Fibroblast of skin of right quadriceps (primary cell): ENCODE measurements at regions not wholly inside any gene's neighbourhood (a gene's known extent, or its start where the extent isn't known, plus 50 kb on each side); places are given as distances from the start of the nearest gene placed in this dataset.

Source experiments
- DNase-seq: peaks from one replicate; pipeline ENCODE4 v3.0.0-alpha.2; 2013

GRCh38 chr22:34160141-34160783 is 240.0 kb upstream of the LARGE1 start:
- DNase-seq = no peak

- DNase-seq = no peak
Measured at GRCh38 chr22:34161431-34162123, 241.3 kb upstream of the LARGE1 start.

DNA sequence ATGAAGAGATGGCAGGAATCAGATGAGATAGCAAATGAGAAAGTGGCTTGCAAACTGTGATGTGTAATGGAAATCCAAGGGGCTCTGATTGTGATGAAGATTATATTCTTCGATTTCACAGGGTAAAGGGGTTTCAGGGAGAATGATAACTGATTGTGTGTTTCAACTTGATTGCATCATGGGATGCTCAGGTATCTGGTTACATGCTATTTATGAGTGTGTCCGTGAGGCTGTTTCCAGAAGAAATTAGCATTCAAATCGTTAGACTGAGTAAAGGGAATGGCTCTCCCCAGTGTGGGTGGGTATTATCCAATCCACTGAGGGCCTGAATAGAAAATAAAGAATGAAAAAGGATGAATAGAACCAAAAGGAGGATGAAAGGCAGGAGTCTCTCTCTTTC is 278.7 kb upstream of the LARGE1 start:
- no peak for DNase-seq

DNA sequence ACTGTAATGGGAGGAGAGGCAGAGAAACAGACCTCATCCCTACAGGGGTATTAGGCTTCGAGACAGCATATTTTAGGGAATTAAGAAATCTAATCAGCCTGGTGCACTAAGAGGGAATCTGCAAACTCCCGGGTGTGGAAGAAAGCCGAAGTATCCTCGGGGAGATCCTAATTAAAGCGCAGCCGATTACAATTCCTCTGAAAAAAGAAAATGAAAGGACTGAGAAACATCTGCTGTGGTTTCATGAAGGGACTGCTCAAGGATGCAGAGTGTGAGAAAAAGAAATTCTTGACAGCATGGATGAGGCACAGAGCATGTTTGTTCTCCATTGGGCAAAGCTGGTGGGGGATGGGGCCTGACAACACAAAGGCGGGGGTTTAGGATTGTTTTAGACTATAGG is 290.0 kb upstream of the LARGE1 start:
- no peak for DNase-seq

GRCh38 chr22:34214372-34214771 is 294.1 kb upstream of the LARGE1 start:
- DNase-seq = no peak

DNA sequence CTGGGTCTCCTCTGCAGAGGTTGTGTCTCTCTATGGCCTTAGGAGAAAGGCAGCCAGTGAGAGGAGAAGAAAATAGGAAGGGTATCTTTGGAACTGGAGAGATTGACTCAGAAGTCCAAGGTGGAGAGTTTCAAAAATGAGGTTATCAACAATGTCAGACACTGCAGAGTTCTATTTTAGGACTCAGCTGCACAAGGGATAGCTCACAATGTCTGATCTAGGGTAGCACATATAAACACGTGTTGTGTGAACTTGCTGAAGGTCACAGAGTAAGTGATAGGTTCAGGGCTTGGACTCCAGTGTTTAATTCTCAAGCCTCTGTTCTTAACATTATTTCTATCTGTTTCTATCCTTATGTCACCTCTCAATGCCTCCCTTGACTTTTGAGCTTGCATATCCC is 305.0 kb upstream of the LARGE1 start:
- DNase-seq = no peak

DNA sequence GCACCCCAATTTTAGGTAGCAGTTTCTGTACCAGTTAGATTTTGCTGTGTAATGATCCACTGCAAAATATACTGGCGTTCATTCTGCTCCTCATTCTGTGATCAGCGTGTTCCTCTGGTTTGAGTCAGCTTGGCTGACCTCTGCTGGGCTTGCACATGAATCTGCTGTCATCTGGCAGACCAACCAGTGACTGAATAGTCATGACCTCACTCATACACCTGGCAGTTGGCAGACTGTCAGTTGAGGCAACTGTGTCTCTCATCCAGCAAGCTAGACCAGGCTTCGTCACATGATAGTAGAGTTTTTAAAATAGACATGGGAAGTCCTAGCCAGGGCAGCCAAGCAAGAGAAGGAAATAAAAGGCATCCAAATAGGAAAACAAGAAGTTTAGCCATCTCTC is 316.3 kb upstream of the LARGE1 start:
- DNase-seq = no peak

DNA sequence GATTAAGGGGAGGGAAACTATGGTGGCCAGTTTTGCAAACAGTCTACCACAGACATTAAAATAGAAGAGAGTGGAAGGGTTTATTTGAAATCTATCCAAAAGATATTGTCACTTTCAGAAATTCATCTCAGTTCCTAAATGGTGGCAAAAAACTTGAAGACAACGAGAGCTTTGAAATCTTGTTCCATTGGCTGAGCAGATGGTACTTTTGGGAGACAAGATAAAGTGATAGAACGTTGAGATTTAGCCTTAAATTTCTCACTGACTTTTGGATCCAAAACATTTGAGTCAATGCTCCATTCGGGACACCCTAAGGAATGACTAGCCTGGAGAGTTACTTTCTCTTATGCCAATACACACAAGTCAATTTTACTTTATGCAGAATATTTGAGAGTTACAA is 319.1 kb upstream of the LARGE1 start:
- no peak for DNase-seq

- no peak for DNase-seq
Measured at GRCh38 chr22:34243023-34243422, 322.7 kb upstream of the LARGE1 start.

DNA sequence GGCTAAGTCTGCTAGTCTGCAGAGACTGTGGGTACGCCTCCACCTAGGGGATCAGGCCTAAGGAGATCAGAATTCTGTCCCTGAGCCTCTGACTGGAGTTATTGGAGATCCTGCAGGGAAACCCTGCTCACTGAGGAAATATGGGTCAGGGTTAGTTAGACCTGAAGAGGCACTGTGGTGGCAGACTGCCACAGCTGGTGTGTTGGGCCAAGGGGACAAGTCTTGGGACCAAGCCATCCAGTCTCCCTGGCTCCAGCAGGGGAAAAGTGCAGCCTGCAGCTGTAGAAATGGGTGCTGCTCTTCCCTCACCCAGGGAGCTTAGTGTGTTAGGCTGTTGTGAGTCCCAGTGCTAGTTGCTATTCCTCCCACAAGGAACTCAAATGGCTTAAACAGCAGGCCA is 334.8 kb upstream of the LARGE1 start:
- DNase-seq = no peak

DNA sequence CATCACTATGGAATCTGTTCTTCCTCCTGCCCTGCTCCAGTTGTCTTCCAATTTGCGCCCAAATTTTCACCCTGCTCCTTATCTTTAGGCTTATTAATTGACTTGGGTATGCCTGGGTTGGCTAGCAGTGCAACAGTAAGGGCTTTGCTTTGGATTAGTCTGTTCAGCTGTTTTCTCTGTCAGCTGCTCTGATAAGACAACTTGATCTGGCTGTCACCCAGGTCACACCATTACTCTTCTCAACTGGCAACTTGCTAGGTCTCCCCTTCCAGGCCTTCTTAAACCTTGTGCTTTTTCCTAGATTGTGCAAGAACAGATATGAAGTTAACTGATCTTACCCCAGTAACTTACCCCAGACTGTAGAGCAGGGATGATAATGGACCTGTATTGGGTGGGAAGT is 357.8 kb upstream of the LARGE1 start:
- no peak for DNase-seq

GRCh38 chr22:34281738-34282137 is 361.5 kb upstream of the LARGE1 start:
- DNase-seq = no peak

DNA sequence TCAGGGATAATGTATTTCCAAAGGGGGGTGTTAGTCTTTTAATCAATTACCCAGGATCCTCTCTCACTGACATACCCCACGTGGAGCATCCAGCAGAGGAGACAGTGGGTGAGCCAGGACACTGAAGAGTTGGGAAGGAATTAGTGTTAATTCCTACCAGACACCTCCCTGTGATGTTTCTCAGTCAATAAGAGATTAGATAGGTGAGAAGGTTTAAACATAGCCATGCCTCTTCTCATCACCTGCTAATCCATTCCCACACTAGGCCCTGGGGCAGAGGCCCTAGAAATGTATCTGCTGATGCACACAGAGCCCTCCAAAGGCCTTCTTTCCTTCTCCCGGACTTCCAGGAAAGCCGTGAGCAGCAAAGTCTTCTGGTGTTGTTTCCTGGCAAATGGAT is 363.6 kb upstream of the LARGE1 start:
- DNase-seq = no peak

GRCh38 chr22:34293324-34293723 is 373.0 kb upstream of the LARGE1 start:
- DNase-seq = no peak

GRCh38 chr22:34294476-34294875 is 374.2 kb upstream of the LARGE1 start:
- DNase-seq = no peak

DNA sequence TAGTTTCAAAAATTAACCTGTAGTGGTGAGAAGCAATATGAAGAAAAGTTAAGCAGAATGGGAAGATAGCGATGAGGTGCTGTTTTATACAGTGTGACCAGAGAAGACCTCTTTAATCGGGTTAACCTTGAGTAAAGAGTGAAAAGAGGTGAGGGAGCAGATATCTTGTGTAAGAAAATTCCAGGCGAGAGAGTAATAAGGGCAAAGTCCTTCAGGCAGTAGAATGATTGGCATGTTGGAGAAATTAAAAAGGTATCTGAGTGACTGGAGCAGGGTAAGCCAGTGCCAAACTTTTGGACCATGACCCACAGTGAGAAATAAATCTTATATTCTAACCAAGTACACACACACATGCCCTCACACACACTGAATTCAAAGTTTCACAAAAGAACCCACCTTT is 374.7 kb upstream of the LARGE1 start:
- DNase-seq = no peak

GRCh38 chr22:34296461-34296860 is 376.2 kb upstream of the LARGE1 start:
- DNase-seq = no peak

GRCh38 chr22:34297536-34298120 is 377.4 kb upstream of the LARGE1 start:
- DNase-seq = no peak

DNA sequence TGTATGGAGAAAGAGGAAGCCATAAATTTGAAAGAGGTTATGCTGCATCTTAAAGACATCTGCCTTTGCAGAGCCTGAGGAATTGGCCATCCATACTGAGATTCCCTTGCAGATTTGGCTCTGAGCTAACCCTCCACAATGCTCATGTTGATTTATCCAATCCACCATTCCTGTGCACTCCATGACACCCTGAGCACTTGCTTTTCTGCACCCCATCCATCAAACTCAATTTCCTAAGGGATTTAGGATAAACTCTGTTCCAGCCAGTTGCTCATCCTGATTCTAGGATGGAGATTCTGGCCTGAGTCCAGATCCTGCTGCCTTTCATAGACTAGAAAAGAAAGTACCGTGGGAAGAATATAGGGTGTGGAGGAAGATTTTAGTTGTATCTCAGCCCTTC is 379.2 kb upstream of the LARGE1 start:
- no peak for DNase-seq

- no peak for DNase-seq
Measured at GRCh38 chr22:34301569-34301968, 381.3 kb upstream of the LARGE1 start.

- no peak for DNase-seq
Measured at GRCh38 chr22:34303656-34304055, 383.4 kb upstream of the LARGE1 start.

DNA sequence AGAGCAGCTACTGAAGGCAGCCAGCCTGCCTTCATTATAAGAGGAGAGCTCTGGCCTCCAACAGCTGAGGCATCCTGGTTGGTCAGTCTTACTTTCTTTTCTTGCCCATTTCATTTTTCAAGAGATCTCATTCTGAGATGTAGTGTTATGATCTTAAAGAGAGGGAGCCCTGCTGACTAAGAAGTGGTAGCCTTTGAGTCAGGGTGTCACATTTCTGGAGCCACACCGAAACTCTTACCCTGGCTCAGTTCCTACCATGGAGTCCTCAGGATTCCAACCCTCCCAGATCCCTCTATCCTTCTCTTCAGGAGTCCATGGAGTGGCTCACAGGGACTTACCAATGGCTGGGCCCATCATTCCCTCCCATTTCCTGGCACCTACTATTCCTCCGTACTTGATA is 386.1 kb upstream of the LARGE1 start:
- no peak for DNase-seq

DNA sequence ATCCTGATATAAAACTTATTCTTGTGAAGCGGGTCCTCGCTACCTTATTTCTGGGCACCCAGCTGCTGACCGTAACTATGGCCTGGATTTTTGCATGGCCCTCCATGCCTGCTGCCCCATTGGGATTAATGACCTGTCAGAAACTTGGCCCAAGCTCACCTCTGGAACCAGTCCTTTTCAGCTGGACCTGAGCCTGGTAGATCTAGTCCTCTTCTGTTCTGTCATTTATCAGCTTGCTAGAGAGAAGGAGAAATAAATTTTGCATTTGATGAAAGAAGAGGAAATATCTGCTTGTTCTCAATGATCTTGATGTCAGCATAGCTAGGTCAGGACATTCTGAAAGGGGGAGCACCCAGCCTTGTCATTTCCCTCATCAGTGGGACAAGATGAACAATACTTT is 387.8 kb upstream of the LARGE1 start:
- no peak for DNase-seq

GRCh38 chr22:34319346-34319745 is 399.1 kb upstream of the LARGE1 start:
- DNase-seq = no peak

- DNase-seq = no peak
Measured at GRCh38 chr22:34324763-34325162, 404.5 kb upstream of the LARGE1 start.
